ENCODE measurements at regions not wholly inside any gene's neighbourhood (a gene's known extent, or its start where the extent isn't known, plus 50 kb on each side); places are given as distances from the start of the nearest gene placed in this dataset.

DNA sequence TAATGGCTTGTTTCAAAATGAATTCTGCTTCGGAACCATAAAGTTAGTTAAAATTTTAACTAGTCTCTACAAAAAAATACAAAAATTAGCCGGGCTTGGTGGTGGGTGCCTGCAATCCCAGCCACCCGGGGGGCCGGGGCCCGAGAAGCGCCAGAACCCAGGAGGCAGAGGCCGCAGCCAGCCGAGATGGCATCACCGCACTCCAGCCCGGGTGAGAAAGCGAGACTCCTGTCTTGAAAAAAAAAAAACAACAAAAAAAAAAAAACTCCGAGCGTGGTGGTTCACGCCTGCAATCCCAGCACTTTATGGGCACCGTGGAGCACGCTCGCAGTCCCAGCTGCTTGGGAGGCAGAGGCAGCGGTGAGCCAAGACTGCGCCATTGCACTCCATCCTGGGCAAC is 781.4 kb downstream of the BRINP3 start:
- H3K79me1 ChIP-seq (ENCODE audit: low read length): no peaks in the 10 kb centered on the region
- WGBS (ENCODE audit: extremely low coverage, insufficient coverage, insufficient read length): no CpG with 5 or more reads among the region's 19 CpGs

DNA sequence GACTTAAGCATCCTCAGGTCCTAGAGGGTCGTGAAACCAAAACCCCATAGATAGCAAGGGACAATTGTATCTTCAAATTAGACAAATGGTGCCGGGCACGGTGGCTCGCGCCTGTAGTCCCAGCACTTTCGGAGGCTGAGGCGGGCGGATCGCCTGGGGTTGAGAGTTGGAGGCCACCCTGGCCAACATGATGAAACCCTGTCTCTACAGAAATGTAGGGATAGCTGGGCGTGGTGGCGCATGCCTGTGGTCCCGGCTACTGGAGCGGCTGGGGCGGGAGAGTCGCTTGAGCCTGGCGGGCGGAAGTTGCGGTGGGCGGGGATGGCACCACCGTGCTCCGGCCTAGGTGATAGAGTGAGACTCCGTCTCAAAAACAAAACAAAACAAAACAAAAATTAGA is 780.6 kb downstream of the BRINP3 start:
- Histone ChIP-seq H3K14ac (ENCODE audit: low read length) (no peak overlapping the region), H4K8ac (ENCODE audit: low read depth, low read length) (no peak overlapping the region), H2BK12ac (ENCODE audit: low read length) (no peak overlapping the region), H3K4me3 (ENCODE audit: low read depth, low read length) (no peak overlapping the region), H2BK5ac (ENCODE audit: low read depth, low read length, poor library complexity) (no peak overlapping the region), H2AK5ac (ENCODE audit: low read length) (no peak overlapping the region), H2AFZ (ENCODE audit: insufficient read depth, low read length, poor library complexity) (no peak overlapping the region), H3K27ac (ENCODE audit: low read depth, low read length) (no peak overlapping the region), H2BK120ac (ENCODE audit: insufficient read depth, low read length, poor library complexity) (no peak overlapping the region), H3K4me2 (ENCODE audit: low read length) (no peak overlapping the region), H3K18ac (ENCODE audit: low read length) (no peak overlapping the region), H4K12ac (ENCODE audit: low read depth, low read length) (no peak overlapping the region), H3K4me1 (ENCODE audit: control insufficient read depth in 1 of 2, insufficient read depth in 2 of 2, low read length in 2 of 2) (no peaks in the 10 kb centered on the region), H3K79me1 (ENCODE audit: low read length) (no peaks in the 10 kb centered on the region), H3K36me3 (ENCODE audit: control insufficient read depth in 1 of 2, insufficient read depth in 2 of 2, low read length in 2 of 2) (no peaks in the 10 kb centered on the region), H3K23ac (ENCODE audit: low read length) (no peak overlapping the region), H3K79me2 (ENCODE audit: control insufficient read depth, insufficient read depth, low read length, poor library complexity) (no peaks in the 10 kb centered on the region), H3K27me3 (ENCODE audit: insufficient read depth, low read length) (no peaks in the 10 kb centered on the region), H4K91ac (ENCODE audit: low read depth, low read length) (no peak overlapping the region), H3K9me3 (ENCODE audit: insufficient read depth, low read depth, low read length) (no peaks in the 10 kb centered on the region), H3K4ac (ENCODE audit: low read depth, low read length) (no peak overlapping the region), H3K9ac (ENCODE audit: low read length) (no peak overlapping the region)
- WGBS (ENCODE audit: extremely low coverage, insufficient coverage, insufficient read length): no CpG with 5 or more reads among the region's 22 CpGs
- DNase-seq: peak; percentile 56 to 73

More for the DNA sequence above, 781.4 kb downstream of the BRINP3 start:
- no peak overlapping the region for H3K4me2 ChIP-seq (ENCODE audit: low read length)
- H2BK120ac ChIP-seq (ENCODE audit: insufficient read depth, low read length, poor library complexity): no peak overlapping the region
- no peaks in the 10 kb centered on the region for H3K36me3 ChIP-seq (ENCODE audit: control insufficient read depth in 1 of 2, insufficient read depth in 2 of 2, low read length in 2 of 2)
- H3K79me2 ChIP-seq (ENCODE audit: control insufficient read depth, insufficient read depth, low read length, poor library complexity): no peaks in the 10 kb centered on the region
- H3K14ac ChIP-seq (ENCODE audit: low read length): no peak overlapping the region
- H3K9me3 ChIP-seq (ENCODE audit: insufficient read depth, low read depth, low read length): no peaks in the 10 kb centered on the region
- no peak overlapping the region for H3K4me3 ChIP-seq (ENCODE audit: low read depth, low read length)
- no peak overlapping the region for H3K18ac ChIP-seq (ENCODE audit: low read length)
- H3K27ac ChIP-seq (ENCODE audit: low read depth, low read length): no peak overlapping the region
- H2AK5ac ChIP-seq (ENCODE audit: low read length): no peak overlapping the region
- no peak overlapping the region for H4K91ac ChIP-seq (ENCODE audit: low read depth, low read length)
- no peaks in the 10 kb centered on the region for H3K4me1 ChIP-seq (ENCODE audit: control insufficient read depth in 1 of 2, insufficient read depth in 2 of 2, low read length in 2 of 2)
- no peak overlapping the region for H3K9ac ChIP-seq (ENCODE audit: low read length)
- no peak overlapping the region for H2BK5ac ChIP-seq (ENCODE audit: low read depth, low read length, poor library complexity)
- H4K12ac ChIP-seq (ENCODE audit: low read depth, low read length): no peak overlapping the region
- DNase-seq: no peak
- no peaks in the 10 kb centered on the region for H3K27me3 ChIP-seq (ENCODE audit: insufficient read depth, low read length)
- H3K23ac ChIP-seq (ENCODE audit: low read length): no peak overlapping the region
- no peak overlapping the region for H2BK12ac ChIP-seq (ENCODE audit: low read length)
- H3K4ac ChIP-seq (ENCODE audit: low read depth, low read length): no peak overlapping the region
- H2AFZ ChIP-seq (ENCODE audit: insufficient read depth, low read length, poor library complexity): no peak overlapping the region
- no peak overlapping the region for H4K8ac ChIP-seq (ENCODE audit: low read depth, low read length)

DNA sequence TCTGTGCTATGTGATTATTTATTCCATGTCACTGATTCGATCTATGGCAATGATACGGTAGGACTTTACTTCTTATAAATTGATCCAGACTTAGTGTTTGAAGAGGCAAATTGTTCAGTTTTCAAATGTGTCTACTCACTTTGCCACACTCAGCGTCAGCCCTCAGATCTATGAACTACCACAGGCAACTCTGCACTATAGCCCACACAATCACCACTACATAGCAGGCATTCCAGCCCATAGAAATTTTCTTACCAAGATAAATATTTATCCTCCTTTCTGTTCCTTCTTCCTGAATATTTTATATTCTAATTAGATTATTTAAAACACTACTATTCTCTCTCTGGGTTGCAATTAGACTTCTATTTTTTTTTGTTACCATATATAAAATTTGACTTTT is 776.1 kb downstream of the BRINP3 start:
- WGBS (ENCODE audit: extremely low coverage, insufficient coverage, insufficient read length): no CpG with 5 or more reads among the region's 3 CpGs

DNA sequence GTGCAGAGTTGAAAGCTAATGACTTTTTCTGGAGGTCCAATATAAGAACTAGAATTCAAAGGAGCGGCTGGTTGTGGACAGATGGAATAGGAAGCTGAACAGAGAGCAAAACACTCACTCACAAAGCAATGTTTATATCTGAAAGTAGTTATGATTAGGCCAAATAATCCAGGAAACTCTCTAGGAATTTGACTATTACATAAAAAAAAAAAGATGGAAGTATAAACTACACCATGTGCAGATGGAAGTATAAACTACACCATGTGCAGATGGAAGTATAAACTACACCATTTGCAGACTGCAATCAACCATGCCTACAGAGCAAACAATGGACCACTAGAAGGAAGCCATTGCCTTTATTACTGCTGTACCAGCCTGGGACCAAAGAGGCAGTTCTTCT is 771.1 kb downstream of the BRINP3 start:
- H3K4me2 ChIP-seq (ENCODE audit: low read length): no peak overlapping the region
- no peak overlapping the region for H3K4me3 ChIP-seq (ENCODE audit: low read depth, low read length)
- no peak overlapping the region for H3K27ac ChIP-seq (ENCODE audit: low read depth, low read length)
- no peaks in the 10 kb centered on the region for H3K27me3 ChIP-seq (ENCODE audit: insufficient read depth, low read length)
- H3K4me1 ChIP-seq (ENCODE audit: control insufficient read depth in 1 of 2, insufficient read depth in 2 of 2, low read length in 2 of 2): no peaks in the 10 kb centered on the region
- no peak overlapping the region for H3K9ac ChIP-seq (ENCODE audit: low read length)
- no CpG with 5 or more reads among the region's 1 CpG for WGBS (ENCODE audit: extremely low coverage, insufficient coverage, insufficient read length)
- H2AK5ac ChIP-seq (ENCODE audit: low read length): no peak overlapping the region
- no peak overlapping the region for H2BK5ac ChIP-seq (ENCODE audit: low read depth, low read length, poor library complexity)
- no peaks in the 10 kb centered on the region for H3K36me3 ChIP-seq (ENCODE audit: control insufficient read depth in 1 of 2, insufficient read depth in 2 of 2, low read length in 2 of 2)
- no peaks in the 10 kb centered on the region for H3K79me1 ChIP-seq (ENCODE audit: low read length)
- H2AFZ ChIP-seq (ENCODE audit: insufficient read depth, low read length, poor library complexity): no peak overlapping the region
- DNase-seq: no peak
- H3K9me3 ChIP-seq (ENCODE audit: insufficient read depth, low read depth, low read length): no peaks in the 10 kb centered on the region
- no peaks in the 10 kb centered on the region for H3K79me2 ChIP-seq (ENCODE audit: control insufficient read depth, insufficient read depth, low read length, poor library complexity)
- H4K8ac ChIP-seq (ENCODE audit: low read depth, low read length): no peak overlapping the region
- no peak overlapping the region for H3K14ac ChIP-seq (ENCODE audit: low read length)
- H2BK12ac ChIP-seq (ENCODE audit: low read length): no peak overlapping the region
- H4K12ac ChIP-seq (ENCODE audit: low read depth, low read length): no peak overlapping the region
- H3K23ac ChIP-seq (ENCODE audit: low read length): no peak overlapping the region
- no peak overlapping the region for H3K18ac ChIP-seq (ENCODE audit: low read length)
- no peak overlapping the region for H3K4ac ChIP-seq (ENCODE audit: low read depth, low read length)
- no peak overlapping the region for H4K91ac ChIP-seq (ENCODE audit: low read depth, low read length)
- no peak overlapping the region for H2BK120ac ChIP-seq (ENCODE audit: insufficient read depth, low read length, poor library complexity)

More for the DNA sequence above, 776.1 kb downstream of the BRINP3 start:
- no peak overlapping the region for H3K9ac ChIP-seq (ENCODE audit: low read length)
- H3K23ac ChIP-seq (ENCODE audit: low read length): no peak overlapping the region
- H2AK5ac ChIP-seq (ENCODE audit: low read length): no peak overlapping the region
- H3K4ac ChIP-seq (ENCODE audit: low read depth, low read length): no peak overlapping the region
- H2BK5ac ChIP-seq (ENCODE audit: low read depth, low read length, poor library complexity): no peak overlapping the region
- H4K8ac ChIP-seq (ENCODE audit: low read depth, low read length): no peak overlapping the region
- peak in 1 of 2 donors; percentile 6 for DNase-seq
- H2BK120ac ChIP-seq (ENCODE audit: insufficient read depth, low read length, poor library complexity): no peak overlapping the region
- H3K9me3 ChIP-seq (ENCODE audit: insufficient read depth, low read depth, low read length): no peaks in the 10 kb centered on the region
- H4K12ac ChIP-seq (ENCODE audit: low read depth, low read length): no peak overlapping the region
- H3K36me3 ChIP-seq (ENCODE audit: control insufficient read depth in 1 of 2, insufficient read depth in 2 of 2, low read length in 2 of 2): no peaks in the 10 kb centered on the region
- no peaks in the 10 kb centered on the region for H3K27me3 ChIP-seq (ENCODE audit: insufficient read depth, low read length)
- no peak overlapping the region for H3K14ac ChIP-seq (ENCODE audit: low read length)
- H3K79me2 ChIP-seq (ENCODE audit: control insufficient read depth, insufficient read depth, low read length, poor library complexity): no peaks in the 10 kb centered on the region
- H4K91ac ChIP-seq (ENCODE audit: low read depth, low read length): no peak overlapping the region
- H3K18ac ChIP-seq (ENCODE audit: low read length): no peak overlapping the region
- no peak overlapping the region for H2BK12ac ChIP-seq (ENCODE audit: low read length)
- H3K4me3 ChIP-seq (ENCODE audit: low read depth, low read length): no peak overlapping the region
- H2AFZ ChIP-seq (ENCODE audit: insufficient read depth, low read length, poor library complexity): no peak overlapping the region
- H3K79me1 ChIP-seq (ENCODE audit: low read length): no peaks in the 10 kb centered on the region
- H3K27ac ChIP-seq (ENCODE audit: low read depth, low read length): no peak overlapping the region
- no peaks in the 10 kb centered on the region for H3K4me1 ChIP-seq (ENCODE audit: control insufficient read depth in 1 of 2, insufficient read depth in 2 of 2, low read length in 2 of 2)
- H3K4me2 ChIP-seq (ENCODE audit: low read length): no peak overlapping the region

All from trophoblast cell (in vitro differentiated cells and primary cell).